Omental fat pad (tissue), 3 donors: ENCODE measurements at regions not wholly inside any gene's neighbourhood (a gene's known extent, or its start where the extent isn't known, plus 50 kb on each side); places are given as distances from the start of the nearest gene placed in this dataset.

ENCODE experiments used
- ATAC-seq: fragments of 150-250 bp; one replicate; pipeline ENCODE4 v1.9.1; 2016; ENCODE audit warnings: mild to moderate bottlenecking, moderate library complexity; ENCODE audit not compliant: low FRiP score
- DNase-seq: peaks from one replicate; pipeline ENCODE4 v3.0.0-alpha.2; 2019; ENCODE audit warnings: low spot score
- CTCF ChIP-seq, 3 donors: fragments of 450-650 bp; IDR thresholded peaks; one replicate each; pipeline ENCODE4 v1.5.1; 2016 to 2017; ENCODE audit warnings: antibody characterized with exemption in 3 of 3, mild to moderate bottlenecking in 3 of 3, moderate library complexity in 2 of 3

- ATAC-seq (no peak), DNase-seq (no peak)
- TF ChIP-seq CTCF (IDR thresholded peaks at IDR 0.05) = no peak
Observed at GRCh38 chr10:2431961-2432360, 635.4 kb upstream of the PFKP start.

- no peak for DNase-seq
- TF ChIP-seq CTCF (IDR thresholded peaks at IDR 0.05) = no peak
- no peak for ATAC-seq
Observed at GRCh38 chr10:2427412-2427811, 639.9 kb upstream of the PFKP start.

DNA sequence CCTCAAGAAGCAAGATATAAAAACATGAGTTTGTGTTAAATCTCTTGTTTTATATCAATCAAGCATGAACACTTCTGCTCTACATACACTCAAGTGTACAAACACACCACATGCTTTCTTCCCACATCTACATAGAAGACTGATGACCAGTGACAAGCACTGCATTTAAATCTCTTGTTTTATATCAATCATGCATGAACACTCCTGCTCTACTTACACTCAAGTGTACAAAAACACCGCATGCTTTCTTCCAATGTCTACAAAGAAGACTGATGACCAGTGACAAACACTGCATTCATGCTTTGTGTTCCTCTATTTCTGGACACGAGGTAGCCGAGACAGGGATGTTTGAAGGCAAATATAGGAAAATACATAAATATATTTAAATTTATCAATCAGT is 642.0 kb upstream of the PFKP start:
- TF ChIP-seq CTCF (IDR thresholded peaks at IDR 0.05) = no peak
- ATAC-seq = no peak
- no peak for DNase-seq

GRCh38 chr10:2414562-2414961 is 652.8 kb upstream of the PFKP start:
- DNase-seq (no peak), ATAC-seq (no peak)
- no peak for TF ChIP-seq CTCF (IDR thresholded peaks at IDR 0.05)

GRCh38 chr10:2414039-2414438 is 653.3 kb upstream of the PFKP start:
- no peak for ATAC-seq
- DNase-seq = no peak
- no peak for TF ChIP-seq CTCF (IDR thresholded peaks at IDR 0.05)

GRCh38 chr10:2410049-2410448 is 657.3 kb upstream of the PFKP start:
- DNase-seq (no peak), ATAC-seq (no peak)
- TF ChIP-seq CTCF (IDR thresholded peaks at IDR 0.05) = no peak

DNA sequence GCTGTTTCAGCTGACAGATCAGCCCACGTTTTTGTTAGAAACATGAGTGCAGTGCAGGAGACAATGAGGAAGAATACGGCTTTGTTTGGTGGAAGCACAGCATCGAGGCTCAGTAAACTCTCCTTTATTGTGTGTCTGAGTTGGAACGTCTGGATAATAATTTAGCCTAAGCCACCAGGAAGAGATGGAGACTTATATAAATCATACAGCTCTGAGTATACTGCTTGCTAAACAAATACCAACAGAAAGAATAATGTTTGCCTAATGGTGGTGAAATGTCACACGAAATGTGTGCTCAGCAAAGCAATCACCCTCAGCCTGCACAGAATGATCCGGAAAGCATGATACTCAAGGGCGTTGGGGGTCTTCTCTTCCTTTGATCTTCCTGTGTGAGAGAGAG is 664.1 kb upstream of the ADARB2 start:
- no peak for TF ChIP-seq CTCF (IDR thresholded peaks at IDR 0.05)
- ATAC-seq (no peak), DNase-seq (no peak)
